ENCODE measurements at regions not wholly inside any gene's neighbourhood (a gene's known extent, or its start where the extent isn't known, plus 50 kb on each side); places are given as distances from the start of the nearest gene placed in this dataset.
"Not testable (repeated sequence)": the region's sequence is repeated elsewhere in the genome, so short reads cannot be mapped to it uniquely, and the experiment has no call there.

DNA sequence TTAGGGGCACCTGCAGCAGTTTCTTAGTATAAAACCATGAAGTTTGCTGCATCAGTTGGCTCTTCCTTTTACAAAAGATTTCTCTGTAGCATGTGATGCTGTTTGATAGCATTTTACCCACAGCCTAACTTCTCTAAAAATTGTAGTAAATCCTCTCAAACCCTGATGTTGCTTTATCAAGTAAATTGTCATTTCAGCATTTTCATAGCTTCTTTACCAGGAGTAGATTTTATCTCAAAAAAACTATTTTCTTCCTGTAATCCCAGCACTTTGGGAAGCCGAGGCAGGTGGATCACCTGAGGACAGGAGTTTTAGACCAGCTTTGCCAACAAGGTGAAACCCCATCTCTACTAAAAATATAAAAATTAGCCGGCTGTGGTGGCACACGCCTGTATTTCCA is 144.5 kb upstream of the FOLH1 start:
- not testable (repeated sequence) for TF ChIP-seq POLR2A, CTCF, POLR2AphosphoS5, EP300 (IDR thresholded peaks at IDR 0.05)
